HG02678 (cell line): ENCODE measurements at regions not wholly inside any gene's neighbourhood (a gene's known extent, or its start where the extent isn't known, plus 50 kb on each side); places are given as distances from the start of the nearest gene placed in this dataset.

Experiments used
- ATAC-seq: cut with Tn5 transposase; IDR thresholded peaks from one replicate; pipeline ENCODE4 v1.9.1; 2021; ENCODE audit warnings: mild to moderate bottlenecking, moderate library complexity; ENCODE audit not compliant: unreplicated experiment

- ATAC-seq = no peak
Observed at GRCh38 chr2:180175736-180176135, 168.6 kb upstream of the CWC22 start.

GRCh38 chr2:180174580-180174979 lies 167.5 kb upstream of the CWC22 start:
- no peak for ATAC-seq

GRCh38 chr2:180169474-180169873 lies 162.4 kb upstream of the CWC22 start:
- ATAC-seq = no peak

- ATAC-seq = no peak
Observed at GRCh38 chr2:180161415-180161814, 154.3 kb upstream of the CWC22 start.

GRCh38 chr2:180159921-180160320 lies 152.8 kb upstream of the CWC22 start:
- no peak for ATAC-seq

GRCh38 chr2:180158961-180159360 lies 151.9 kb upstream of the CWC22 start:
- no peak for ATAC-seq

DNA sequence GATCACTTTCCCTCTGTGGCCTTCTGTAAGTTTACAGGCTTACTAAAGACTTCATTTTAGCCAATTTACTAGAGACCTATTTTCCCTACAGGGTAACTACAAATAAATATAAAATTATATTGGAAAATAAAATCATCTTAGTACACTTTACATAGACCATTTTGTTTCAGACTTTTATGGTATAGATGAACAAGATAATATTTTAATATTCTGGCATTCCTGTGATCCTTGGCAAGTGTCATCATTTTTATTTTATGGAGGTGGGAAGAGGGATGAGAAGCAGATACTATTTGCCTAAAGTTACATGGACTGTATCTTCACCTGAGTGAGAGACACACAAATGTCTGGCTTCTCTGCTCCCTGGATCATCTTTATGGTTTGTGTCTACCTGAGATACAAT lies 149.6 kb upstream of the CWC22 start:
- ATAC-seq = no peak

- no peak for ATAC-seq
Observed at GRCh38 chr2:180150606-180151005, 143.5 kb upstream of the CWC22 start.

- ATAC-seq = no peak
Observed at GRCh38 chr2:180146541-180146940, 139.4 kb upstream of the CWC22 start.

DNA sequence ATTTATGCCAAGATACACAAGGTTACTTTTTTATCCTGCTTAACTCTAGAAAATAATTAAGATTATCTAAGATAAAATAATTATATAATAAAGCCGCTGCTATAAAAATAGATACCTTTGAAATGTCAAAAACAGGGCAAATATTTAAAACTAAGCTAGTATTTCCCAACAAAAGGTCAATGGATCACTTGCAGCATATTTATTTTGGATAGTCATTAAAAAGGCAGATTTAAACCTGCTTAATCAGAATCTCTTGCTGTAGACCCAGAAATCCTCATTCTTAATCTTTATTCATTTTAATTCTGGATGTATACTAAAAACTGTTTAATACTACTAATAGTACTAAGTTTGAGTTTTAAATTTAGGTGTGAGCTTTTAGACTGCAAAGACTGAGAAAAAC lies 139.0 kb upstream of the CWC22 start:
- no peak for ATAC-seq

GRCh38 chr2:180145163-180145562 lies 138.1 kb upstream of the CWC22 start:
- ATAC-seq = no peak

DNA sequence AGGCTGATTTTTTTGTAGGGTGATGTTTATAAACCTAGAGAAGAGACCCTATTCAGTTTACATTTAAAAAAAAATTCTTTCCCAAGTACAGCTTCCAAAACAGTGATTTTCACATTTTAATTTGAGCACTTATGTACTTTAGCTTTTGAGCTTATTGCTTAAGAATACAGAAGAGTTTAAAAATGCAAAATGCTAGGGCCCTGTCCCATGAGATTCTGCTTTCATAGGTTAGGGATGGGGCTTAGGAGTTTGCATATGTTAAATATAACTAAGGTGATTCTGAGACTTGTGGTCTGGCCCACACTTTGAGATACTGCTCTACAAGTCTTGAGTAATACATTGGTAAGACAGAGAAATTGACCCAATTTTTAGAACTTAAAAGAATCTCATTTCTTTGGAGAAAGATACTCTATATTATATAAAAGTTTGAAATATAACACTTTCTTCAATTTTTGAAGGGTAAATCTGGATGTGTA lies 137.3 kb upstream of the CWC22 start:
- no peak for ATAC-seq

DNA sequence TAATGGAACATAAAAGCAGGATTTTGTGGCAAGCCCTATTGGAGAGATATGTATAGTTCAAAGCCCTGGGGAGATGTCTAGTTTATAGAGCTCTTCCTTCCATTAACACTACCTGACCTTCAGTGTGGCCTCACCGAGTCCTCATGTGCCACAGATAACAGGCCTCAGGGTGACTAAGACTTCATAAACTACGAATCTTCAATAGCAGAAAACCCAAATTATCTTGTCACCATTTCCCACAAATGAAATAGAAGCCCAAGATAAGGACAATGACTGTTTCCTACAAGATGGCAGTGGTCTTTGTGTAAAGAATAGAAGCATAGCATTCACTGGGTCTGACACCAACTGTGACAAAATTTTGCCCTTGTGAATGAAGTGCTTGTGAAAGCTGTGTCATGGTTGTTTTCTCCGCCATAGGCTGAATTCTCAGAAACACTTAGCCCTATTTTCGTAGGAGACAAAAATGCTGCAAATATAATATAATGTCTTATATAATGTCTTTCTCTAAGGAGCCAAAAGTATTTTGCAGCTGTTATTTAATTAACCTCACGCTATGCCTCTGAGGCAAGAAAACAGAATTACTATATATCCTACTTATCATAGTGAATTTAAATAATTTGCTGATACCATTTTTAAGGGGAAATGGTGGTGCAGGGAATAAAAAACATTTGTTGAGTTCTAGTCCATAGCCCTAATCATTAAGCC lies 136.7 kb upstream of the CWC22 start:
- ATAC-seq = no peak

DNA sequence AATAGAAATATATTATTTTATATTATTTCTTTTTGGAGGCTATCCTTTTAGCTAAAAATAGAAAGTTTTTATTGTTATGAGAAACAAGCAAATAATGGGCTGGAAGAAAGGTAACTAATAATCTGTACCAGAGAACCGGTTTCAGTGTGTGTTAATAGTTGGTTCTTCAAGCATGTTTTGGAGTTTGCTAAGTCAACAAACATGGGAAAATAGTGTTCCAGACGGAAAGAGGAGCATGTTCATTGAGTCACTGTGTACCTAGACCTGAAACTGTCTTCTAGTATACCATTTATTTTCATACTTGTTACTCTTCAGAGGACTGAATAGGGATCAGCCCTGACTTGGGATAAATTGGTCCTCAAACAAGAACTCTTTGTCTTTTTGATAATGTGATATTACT lies 134.5 kb upstream of the CWC22 start:
- ATAC-seq = no peak

DNA sequence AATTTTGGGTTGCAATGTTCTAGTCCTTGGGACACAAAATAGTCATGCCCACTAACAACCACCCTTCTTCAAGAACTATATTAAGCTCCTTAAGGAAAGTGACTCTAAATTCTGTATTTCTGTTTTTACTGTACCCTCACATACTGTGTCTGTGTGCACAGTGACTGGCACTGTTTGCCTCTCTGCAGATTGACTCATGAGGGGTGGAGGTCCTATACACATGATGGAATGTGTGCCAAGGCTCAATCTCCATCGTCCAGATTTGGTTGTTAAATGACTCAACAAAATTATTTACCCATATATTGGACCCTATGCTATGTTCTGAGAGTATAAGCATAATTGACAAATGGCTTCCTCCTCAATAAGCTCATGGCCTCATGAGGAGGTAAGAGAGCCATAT lies 126.6 kb upstream of the CWC22 start:
- no peak for ATAC-seq

GRCh38 chr2:180130403-180130802 lies 123.3 kb upstream of the CWC22 start:
- no peak for ATAC-seq

- ATAC-seq = no peak
Observed at GRCh38 chr2:180128861-180129260, 121.8 kb upstream of the CWC22 start.

DNA sequence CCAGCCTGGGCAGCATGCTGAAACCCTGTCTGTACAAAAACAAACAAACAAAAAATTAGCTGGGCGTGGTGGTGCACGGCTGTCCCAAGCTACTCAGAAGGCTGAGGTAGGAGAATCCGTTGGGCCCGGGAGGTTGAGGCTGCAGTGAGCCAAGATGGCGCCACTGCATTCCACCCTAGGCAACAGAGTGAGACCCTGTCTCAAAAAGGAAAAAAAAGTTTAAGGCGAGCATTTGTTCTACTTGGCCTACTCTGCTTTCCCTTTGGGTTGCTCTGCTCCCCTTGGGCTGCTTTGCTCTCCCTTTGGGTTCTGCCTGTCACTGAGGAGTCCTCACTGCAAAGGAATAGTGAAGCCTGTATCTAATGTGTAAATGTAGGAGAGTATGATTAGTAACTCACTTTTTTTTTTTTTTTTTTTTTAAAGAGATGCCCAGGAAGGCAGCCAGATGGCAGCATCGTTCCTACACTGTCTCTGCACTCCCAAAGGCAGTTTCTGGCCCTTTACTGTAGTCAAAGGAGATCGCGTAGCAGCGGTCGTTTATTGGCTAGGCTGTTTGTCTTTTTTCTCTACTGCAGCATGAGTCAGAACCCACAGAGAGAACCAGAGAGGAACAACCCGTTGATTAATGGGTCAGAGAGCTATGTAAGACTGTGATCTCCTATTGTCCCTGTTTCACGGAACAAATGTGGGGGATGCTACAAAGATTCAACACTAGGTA lies 118.3 kb upstream of the CWC22 start:
- ATAC-seq = peak; percentile 69

DNA sequence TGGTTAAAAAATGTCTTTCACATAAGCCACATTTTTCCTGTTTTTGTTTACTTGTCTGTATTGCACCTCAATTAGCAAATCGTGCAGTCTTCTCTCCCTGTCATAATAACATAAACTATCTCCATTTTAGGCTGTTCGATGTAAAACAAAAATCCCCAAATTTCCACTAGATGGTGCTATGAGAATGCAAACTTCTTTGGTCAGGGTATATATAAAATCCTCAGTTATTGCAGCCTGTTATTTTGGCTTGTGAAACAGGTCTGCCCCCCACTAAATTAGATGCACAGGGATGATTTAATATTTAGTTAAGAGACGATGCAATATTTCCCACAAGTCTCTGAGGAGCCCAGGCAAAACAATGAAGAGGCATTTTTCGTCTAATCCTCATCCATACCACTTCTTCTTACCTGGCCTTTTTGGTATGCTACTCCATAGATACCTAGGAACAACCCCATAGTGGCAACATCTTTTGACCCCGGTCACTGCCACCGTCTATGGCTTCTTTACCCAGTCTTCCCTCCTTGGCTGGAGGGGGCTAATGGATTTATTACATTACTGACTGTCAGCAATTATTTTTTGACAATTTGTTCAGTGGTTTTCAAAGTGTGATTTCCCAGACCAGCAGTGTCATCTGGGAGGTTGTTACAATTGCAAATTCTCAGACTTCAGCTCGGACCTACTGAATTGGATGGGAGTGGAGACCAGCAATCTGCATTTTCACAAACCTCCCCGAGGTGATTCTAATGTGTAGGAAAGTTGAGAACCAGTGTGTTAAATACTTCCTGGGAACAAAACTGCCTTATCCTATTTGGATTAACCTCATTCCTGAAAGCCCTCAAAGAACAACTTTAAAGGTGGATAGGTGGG lies 117.4 kb upstream of the CWC22 start:
- peak; percentile 68 for ATAC-seq

GRCh38 chr2:180122874-180123273 lies 115.8 kb upstream of the CWC22 start:
- no peak for ATAC-seq

- ATAC-seq = no peak
Observed at GRCh38 chr2:180115675-180116074, 108.6 kb upstream of the CWC22 start.

DNA sequence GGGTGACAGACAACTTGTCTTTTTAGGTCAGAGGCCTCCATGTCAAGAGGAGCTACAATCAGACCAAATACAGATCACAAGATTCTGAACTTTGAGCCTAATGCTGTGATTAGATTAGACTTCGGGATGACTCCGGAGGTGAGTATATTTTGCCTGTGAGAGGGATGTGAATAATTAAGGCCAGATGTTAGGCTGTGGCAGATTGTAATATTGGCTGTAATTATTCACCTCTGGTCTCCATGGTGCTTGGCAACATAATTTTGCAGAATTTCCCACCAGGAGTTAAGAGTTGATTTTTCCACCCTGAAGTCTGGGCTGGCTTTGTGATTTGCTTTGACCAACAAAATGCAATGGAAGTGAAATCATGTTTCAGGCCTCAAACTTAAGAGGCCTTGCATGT lies 108.2 kb upstream of the CWC22 start:
- ATAC-seq = no peak
